CD14-positive monocyte (primary cell): ENCODE measurements at regions not wholly inside any gene's neighbourhood (a gene's known extent, or its start where the extent isn't known, plus 50 kb on each side); places are given as distances from the start of the nearest gene placed in this dataset.

Experiments
- DNase-seq, 3 donors: peaks; one replicate each; pipeline ENCODE4 v3.0.0-alpha.2; 2011 to 2022
- H2AFZ ChIP-seq: 2 replicates; pipeline ENCODE4 v1.6.0; 2012; ENCODE audit warnings: mild to moderate bottlenecking, low read depth, low read length, inconsistent platforms; ENCODE audit not compliant: insufficient read depth, poor library complexity, severe bottlenecking
- H3K27ac ChIP-seq, 2 donors: 1 replicate in 1 of 2; 2 replicates in 1 of 2; pipeline ENCODE4 v1.5.1; 2012 to 2013; ENCODE audit warnings: low read length in 2 of 2, control low read depth in 1 of 2, inconsistent platforms in 1 of 2, low read depth in 1 of 2, mild to moderate bottlenecking in 1 of 2
- H3K27me3 ChIP-seq, 2 donors: one replicate each; pipeline versions ENCODE4 v1.6.0 to v1.6.1; 2011 to 2013; ENCODE audit warnings: low read length in 2 of 2; ENCODE audit not compliant: control insufficient read depth in 2 of 2, insufficient read depth in 2 of 2
- H3K36me3 ChIP-seq, 2 donors: replicated peaks in 1 of 2; 1 replicate in 1 of 2; 2 replicates in 1 of 2; pipeline versions ENCODE4 v1.5.1 to v1.6.1; 2012 to 2013; ENCODE audit warnings: low read length in 2 of 2, control low read depth in 1 of 2, inconsistent platforms in 1 of 2, mild to moderate bottlenecking in 1 of 2; ENCODE audit not compliant: insufficient read depth in 2 of 2, control insufficient read depth in 1 of 2
- H3K4me1 ChIP-seq, 2 donors: 1 replicate in 1 of 2; 2 replicates in 1 of 2; pipeline versions ENCODE4 v1.5.1 to v1.6.1; 2012 to 2013; ENCODE audit warnings: low read length in 2 of 2, control low read depth in 1 of 2, inconsistent platforms in 1 of 2, mild to moderate bottlenecking in 1 of 2, moderate library complexity in 1 of 2; ENCODE audit not compliant: insufficient read depth in 2 of 2, control insufficient read depth in 1 of 2
- H3K4me2 ChIP-seq: replicated peaks from 2 replicates; pipeline ENCODE3; 2012; ENCODE audit warnings: low read length, moderate library complexity, mild to moderate bottlenecking; ENCODE audit not compliant: poor library complexity, severe bottlenecking; ENCODE audit errors: extremely low read depth
- H3K4me3 ChIP-seq, 3 experiments: fragments of 200-600 bp in 1 of 3; sonication (generic) in 1 of 3; replicated peaks in 1 of 3; 1 replicate in 2 of 3; 2 replicates in 1 of 3; pipeline ENCODE4 v1.5.1; 2011 to 2013; ENCODE audit warnings: low read length in 3 of 3, mild to moderate bottlenecking in 3 of 3, control low read depth in 2 of 3, low read depth in 2 of 3, inconsistent platforms in 1 of 3, moderate library complexity in 1 of 3
- H3K79me2 ChIP-seq: 2 replicates; pipeline ENCODE4 v1.6.0; 2012; ENCODE audit warnings: mild to moderate bottlenecking, control low read depth, inconsistent platforms, low read length, moderate library complexity; ENCODE audit not compliant: insufficient read depth
- H3K9ac ChIP-seq: 2 replicates; pipeline ENCODE4 v1.6.0; 2017; ENCODE audit warnings: low read length, mild to moderate bottlenecking; ENCODE audit not compliant: insufficient read depth, poor library complexity, severe bottlenecking
- H3K9me3 ChIP-seq, 2 donors: replicated peaks in 1 of 2; 1 replicate in 1 of 2; 2 replicates in 1 of 2; pipeline versions ENCODE4 v1.5.1 to v1.6.1; 2012 to 2013; ENCODE audit warnings: low read length in 2 of 2, control low read depth in 1 of 2; ENCODE audit not compliant: control insufficient read depth in 1 of 2, insufficient read depth in 1 of 2
- H4K20me1 ChIP-seq: 2 replicates; pipeline ENCODE4 v1.6.0; 2012; ENCODE audit warnings: mild to moderate bottlenecking, low read length, control low read depth, moderate library complexity; ENCODE audit not compliant: insufficient read depth
- H3K27ac Mint-ChIP-seq, 7 donors: one replicate each; pipeline ENCODE4 v1.8.0; 2020; ENCODE audit warnings: mild to moderate bottlenecking in 7 of 7, mixed read lengths in 7 of 7, moderate library complexity in 6 of 7, inconsistent platforms in 2 of 7
- H3K27me3 Mint-ChIP-seq, 3 donors: one replicate each; pipeline ENCODE4 v1.8.0; 2021 to 2022; ENCODE audit warnings: low read depth in 3 of 3, mild to moderate bottlenecking in 3 of 3, mixed read lengths in 3 of 3, moderate library complexity in 3 of 3, inconsistent platforms in 1 of 3
- H3K36me3 Mint-ChIP-seq, 2 donors: one replicate each; pipeline ENCODE4 v1.8.0; 2020; ENCODE audit warnings: mixed read lengths in 2 of 2, inconsistent platforms in 1 of 2, mild to moderate bottlenecking in 1 of 2
- H3K4me1 Mint-ChIP-seq: one replicate; pipeline ENCODE4 v1.8.0; 2020; ENCODE audit warnings: mild to moderate bottlenecking, mixed read lengths
- H3K4me3 Mint-ChIP-seq, 2 donors: one replicate each; pipeline ENCODE4 v1.8.0; 2020; ENCODE audit warnings: mild to moderate bottlenecking in 2 of 2, mixed read lengths in 2 of 2, moderate library complexity in 1 of 2
- H3K9me3 Mint-ChIP-seq, 7 donors: one replicate each; pipeline ENCODE4 v1.8.0; 2020 to 2022; ENCODE audit warnings: mixed read lengths in 7 of 7, mild to moderate bottlenecking in 6 of 7, moderate library complexity in 6 of 7, inconsistent platforms in 2 of 7
- WGBS: methylation state at CpG from one replicate; pipeline ENCODE4 v1.1.5; 2013; ENCODE audit warnings: missing lambda C conversion rate; ENCODE audit not compliant: insufficient coverage; 5-methylcytosine and 5-hydroxymethylcytosine counted together
- intact Hi-C, 2 donors: fragments of 100-400 bp; cut with micrococcal nuclease; formaldehyde crosslinking; loops; one replicate each; pipeline versions ENCODE4 v1.15.0 to v1.15.1; 2023
- TF ChIP-seq, protein P1 (sequence below): fragments of 200-600 bp; IDR thresholded peaks from one replicate; pipeline ENCODE4 v1.8.0; 2022; ENCODE audit warnings: antibody characterized with exemption, mild to moderate bottlenecking

DNA sequence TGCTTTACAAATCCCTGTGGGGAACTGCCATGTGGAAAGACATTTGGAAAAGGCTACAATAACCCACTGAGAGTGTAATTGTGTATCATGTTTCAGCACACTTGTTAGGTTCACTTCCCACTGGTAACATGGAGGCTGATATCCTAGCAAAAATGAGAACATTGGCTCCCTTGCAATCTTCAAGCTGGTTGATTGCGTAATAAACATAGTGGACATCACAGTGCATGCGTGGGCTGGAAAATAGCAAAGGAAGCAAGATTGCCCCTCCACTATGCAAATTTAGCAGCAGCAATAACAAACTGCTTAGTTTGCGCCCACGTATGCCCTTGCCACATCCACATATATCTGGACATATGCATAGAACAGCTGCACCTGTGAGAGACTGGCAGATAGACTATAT, 410.2 kb downstream of the MEI4 start:
- Histone ChIP-seq H3K27me3 (no peaks in the 10 kb centered on the region), H3K4me1 (no peaks in the 10 kb centered on the region), H4K20me1 (no peaks in the 10 kb centered on the region), H3K9ac (no peak overlapping the region), H2AFZ (no peak overlapping the region), H3K4me3 (no peak overlapping the region), H3K79me2 (no peaks in the 10 kb centered on the region), H3K4me2 (no peak overlapping the region), H3K36me3 (no peaks in the 10 kb centered on the region), H3K27ac (no peak overlapping the region), H3K9me3 (peaks cover 6 to 22% of the 10 kb centered on the region in 2 donors)
- H3K4me1 Mint-ChIP-seq, result no peaks in the 10 kb centered on the region
- intact Hi-C loops, result no loop called here
- H3K9me3 Mint-ChIP-seq, result peaks cover 0 to 10% (median 2%) of the 10 kb centered on the region in 7 donors
- no peaks in the 10 kb centered on the region for H3K36me3 Mint-ChIP-seq
- TF ChIP-seq, protein P1, sequence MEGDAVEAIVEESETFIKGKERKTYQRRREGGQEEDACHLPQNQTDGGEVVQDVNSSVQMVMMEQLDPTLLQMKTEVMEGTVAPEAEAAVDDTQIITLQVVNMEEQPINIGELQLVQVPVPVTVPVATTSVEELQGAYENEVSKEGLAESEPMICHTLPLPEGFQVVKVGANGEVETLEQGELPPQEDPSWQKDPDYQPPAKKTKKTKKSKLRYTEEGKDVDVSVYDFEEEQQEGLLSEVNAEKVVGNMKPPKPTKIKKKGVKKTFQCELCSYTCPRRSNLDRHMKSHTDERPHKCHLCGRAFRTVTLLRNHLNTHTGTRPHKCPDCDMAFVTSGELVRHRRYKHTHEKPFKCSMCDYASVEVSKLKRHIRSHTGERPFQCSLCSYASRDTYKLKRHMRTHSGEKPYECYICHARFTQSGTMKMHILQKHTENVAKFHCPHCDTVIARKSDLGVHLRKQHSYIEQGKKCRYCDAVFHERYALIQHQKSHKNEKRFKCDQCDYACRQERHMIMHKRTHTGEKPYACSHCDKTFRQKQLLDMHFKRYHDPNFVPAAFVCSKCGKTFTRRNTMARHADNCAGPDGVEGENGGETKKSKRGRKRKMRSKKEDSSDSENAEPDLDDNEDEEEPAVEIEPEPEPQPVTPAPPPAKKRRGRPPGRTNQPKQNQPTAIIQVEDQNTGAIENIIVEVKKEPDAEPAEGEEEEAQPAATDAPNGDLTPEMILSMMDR, result no peak
- H3K27me3 Mint-ChIP-seq, result no peaks in the 10 kb centered on the region
- no peak overlapping the region for H3K4me3 Mint-ChIP-seq
- DNase-seq, result no peak
- 96% methylated on average over 4 of the region's 4 CpGs for WGBS
- no peak overlapping the region for H3K27ac Mint-ChIP-seq

DNA sequence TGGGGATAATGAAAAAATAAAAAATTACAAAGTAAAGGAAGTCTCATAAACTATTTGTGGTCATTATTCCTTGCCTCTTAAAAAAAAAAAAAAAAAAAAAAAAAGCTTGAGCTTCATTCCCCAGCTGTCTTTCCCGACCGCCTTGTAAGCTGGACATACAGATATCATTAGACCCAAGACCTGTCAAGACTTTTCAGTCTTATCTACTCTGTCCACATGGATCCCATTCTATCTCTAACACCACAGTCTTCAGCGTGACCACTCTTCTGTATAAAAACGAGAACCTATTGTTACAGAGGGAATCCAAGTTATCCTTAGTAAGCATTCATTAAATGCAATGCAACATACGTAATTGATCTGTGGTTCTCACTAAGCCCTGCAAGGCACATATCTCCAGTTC, 423.5 kb downstream of the MEI4 start:
- H3K9me3 ChIP-seq, result no peaks in the 10 kb centered on the region
- no peak overlapping the region for H3K27ac ChIP-seq
- H2AFZ ChIP-seq, result no peak overlapping the region
- no peak overlapping the region for H3K4me3 ChIP-seq
- no peaks in the 10 kb centered on the region for H3K27me3 ChIP-seq
- H3K4me2 ChIP-seq, result no peak overlapping the region
- TF ChIP-seq, protein P1, result no peak
- no peak overlapping the region for H3K27ac Mint-ChIP-seq
- no peaks in the 10 kb centered on the region for H3K4me1 ChIP-seq
- WGBS, result 89% methylated on average over 4 of the region's 5 CpGs
- no peaks in the 10 kb centered on the region for H3K4me1 Mint-ChIP-seq
- no peaks in the 10 kb centered on the region for H3K79me2 ChIP-seq
- intact Hi-C loops, result no loop called here
- peaks cover 0 to 4% (median 0%) of the 10 kb centered on the region in 7 donors for H3K9me3 Mint-ChIP-seq
- H4K20me1 ChIP-seq, result no peaks in the 10 kb centered on the region
- H3K4me3 Mint-ChIP-seq, result no peak overlapping the region
- H3K9ac ChIP-seq, result no peak overlapping the region
- H3K36me3 ChIP-seq, result no peaks in the 10 kb centered on the region
- H3K27me3 Mint-ChIP-seq, result peaks cover 0 to 3% (median 0%) of the 10 kb centered on the region in 3 donors
- no peak for DNase-seq
- H3K36me3 Mint-ChIP-seq, result no peaks in the 10 kb centered on the region
